ENCODE measurements at regions not wholly inside any gene's neighbourhood (a gene's known extent, or its start where the extent isn't known, plus 50 kb on each side); places are given as distances from the start of the nearest gene placed in this dataset.

DNA sequence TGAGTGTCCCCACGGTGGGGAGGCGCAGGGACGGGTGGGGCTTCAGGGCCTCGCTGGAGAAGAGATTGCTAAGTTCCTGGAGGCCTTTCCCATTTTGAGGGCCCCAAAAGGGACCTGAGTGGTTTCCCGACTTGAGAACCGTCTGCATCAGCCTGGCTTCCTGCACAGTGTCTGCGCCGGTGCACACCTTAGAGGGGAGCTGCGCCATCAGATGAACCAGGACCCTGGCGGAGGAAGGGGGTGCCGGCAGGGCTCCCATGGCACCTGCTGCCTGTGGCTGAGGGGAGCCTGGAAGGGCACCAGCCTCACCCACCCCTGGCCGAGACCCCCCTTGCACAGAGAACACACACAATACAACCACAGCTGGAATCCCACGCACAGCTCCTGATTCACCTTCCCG, 465.1 kb upstream of the MYT1L start:
- Histone ChIP-seq H3K27ac (no peak overlapping the region), H3K9me3 (ENCODE audit: low read depth) (no peaks in the 10 kb centered on the region), H3K4me1 (no peaks in the 10 kb centered on the region), H3K4me3 (no peak overlapping the region), H4K20me1 (ENCODE audit: low read depth) (no peaks in the 10 kb centered on the region), H3K36me3 (no peaks in the 10 kb centered on the region), H3K9ac (no peak overlapping the region), H3K79me2 (ENCODE audit: low read depth) (no peaks in the 10 kb centered on the region), H3K27me3 (no peaks in the 10 kb centered on the region), H3K4me2 (no peak overlapping the region), H3F3A (ENCODE audit: low read depth) (no peaks in the 10 kb centered on the region), H2AFZ (replicated peaks) (no peak overlapping the region)
- H3K4me1 Mint-ChIP-seq: peaks cover 4% of the 10 kb centered on the region
- no peak overlapping the region for H3K27ac Mint-ChIP-seq
- peaks cover 5% of the 10 kb centered on the region for H3K27me3 Mint-ChIP-seq (ENCODE audit: insufficient read depth, low read depth)
- no peaks in the 10 kb centered on the region for H3K36me3 Mint-ChIP-seq
- H3K9me3 Mint-ChIP-seq: peaks cover 5% of the 10 kb centered on the region
- no peak overlapping the region for H3K4me3 Mint-ChIP-seq
- no peak for TF ChIP-seq EZH2 (IDR thresholded peaks at IDR 0.05)
- TF ChIP-seq CTCF (IDR thresholded peaks at IDR 0.05): no peak
- no peak for TF ChIP-seq EZH2phosphoT487 (IDR thresholded peaks at IDR 0.05)
- no peak for DNase-seq (ENCODE audit: low spot score)

DNA sequence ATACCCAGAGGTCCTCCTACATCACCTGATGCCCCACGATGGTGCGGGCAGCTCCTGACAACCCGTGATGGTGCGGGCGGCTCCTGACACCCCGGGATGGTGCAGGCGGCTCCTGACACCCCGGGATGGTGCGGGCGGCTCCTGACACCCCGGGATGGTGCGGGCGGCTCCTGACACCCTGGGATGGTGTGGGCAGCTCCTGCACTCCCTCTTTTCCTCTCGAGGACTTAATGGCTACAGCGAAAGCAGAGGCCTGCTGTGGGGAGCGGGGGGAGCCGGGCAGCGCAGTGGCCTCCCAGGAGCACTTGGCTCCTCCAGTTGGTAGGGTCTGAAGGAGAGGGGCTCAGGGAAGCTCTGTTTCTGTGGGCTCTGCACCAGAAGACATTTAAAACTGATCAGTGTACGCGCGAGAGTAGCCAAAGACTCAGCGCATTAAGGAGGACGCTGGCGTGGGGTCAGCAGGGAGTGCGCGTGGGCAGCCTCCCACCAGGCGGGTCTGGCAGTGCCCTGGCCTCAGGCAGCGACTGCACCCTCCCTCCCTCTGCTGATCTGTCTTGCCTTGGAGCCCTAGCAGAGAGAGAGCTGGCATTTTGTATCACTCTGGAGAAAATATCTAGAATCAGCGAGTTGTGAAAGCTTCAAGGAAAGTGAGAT, 464.5 kb upstream of the MYT1L start:
- Histone ChIP-seq H3K4me2 (no peak overlapping the region), H3K27me3 (no peaks in the 10 kb centered on the region), H3K4me3 (no peak overlapping the region), H3K9me3 (ENCODE audit: low read depth) (no peaks in the 10 kb centered on the region), H3K27ac (no peak overlapping the region), H3K9ac (no peak overlapping the region), H3K36me3 (no peaks in the 10 kb centered on the region), H3F3A (ENCODE audit: low read depth) (no peaks in the 10 kb centered on the region), H3K4me1 (no peaks in the 10 kb centered on the region), H3K79me2 (ENCODE audit: low read depth) (no peaks in the 10 kb centered on the region), H4K20me1 (ENCODE audit: low read depth) (no peaks in the 10 kb centered on the region), H2AFZ (replicated peaks) (no peak overlapping the region)
- Mint-ChIP-seq H3K4me3 (no peak overlapping the region), H3K27ac (no peak overlapping the region), H3K4me1 (peaks cover 4% of the 10 kb centered on the region), H3K27me3 (ENCODE audit: insufficient read depth, low read depth) (peaks cover 7% of the 10 kb centered on the region), H3K9me3 (peaks cover 4% of the 10 kb centered on the region), H3K36me3 (no peaks in the 10 kb centered on the region)
- TF ChIP-seq CTCF (IDR thresholded peaks at IDR 0.05): no peak
- no peak for TF ChIP-seq EZH2 (IDR thresholded peaks at IDR 0.05)
- TF ChIP-seq EZH2phosphoT487 (IDR thresholded peaks at IDR 0.05): no peak
- no peak for DNase-seq (ENCODE audit: low spot score)

GRCh38 chr2:2793925-2794560, 463.0 kb upstream of the MYT1L start:
- Histone ChIP-seq H4K20me1 (ENCODE audit: low read depth) (no peaks in the 10 kb centered on the region), H3K27ac (no peak overlapping the region), H3K27me3 (no peaks in the 10 kb centered on the region), H3K4me2 (no peak overlapping the region), H3F3A (ENCODE audit: low read depth) (no peaks in the 10 kb centered on the region), H3K9ac (no peak overlapping the region), H3K36me3 (no peaks in the 10 kb centered on the region), H2AFZ (replicated peaks) (no peak overlapping the region), H3K79me2 (ENCODE audit: low read depth) (no peaks in the 10 kb centered on the region), H3K9me3 (ENCODE audit: low read depth) (no peaks in the 10 kb centered on the region), H3K4me3 (no peak overlapping the region), H3K4me1 (no peaks in the 10 kb centered on the region)
- Mint-ChIP-seq H3K36me3 (no peaks in the 10 kb centered on the region), H3K27me3 (ENCODE audit: insufficient read depth, low read depth) (peaks cover 11% of the 10 kb centered on the region), H3K9me3 (no peaks in the 10 kb centered on the region), H3K4me3 (peak overlapping the region; percentile 36), H3K4me1 (peaks cover 9% of the 10 kb centered on the region), H3K27ac (no peak overlapping the region)
- DNase-seq (ENCODE audit: low spot score): no peak
- no peak for TF ChIP-seq EZH2 (IDR thresholded peaks at IDR 0.05)
- no peak for TF ChIP-seq CTCF (IDR thresholded peaks at IDR 0.05)
- no peak for TF ChIP-seq EZH2phosphoT487 (IDR thresholded peaks at IDR 0.05)
